OCI-LY1 (cell line): ENCODE measurements at regions not wholly inside any gene's neighbourhood (a gene's known extent, or its start where the extent isn't known, plus 50 kb on each side); places are given as distances from the start of the nearest gene placed in this dataset.

Experiments
- CTCF ChIP-seq: fragments of 200-600 bp; sonication (generic), shearing (Covaris generic); IDR thresholded peaks from 2 replicates; pipeline ENCODE4 v1.5.1; 2017; ENCODE audit warnings: mild to moderate bottlenecking, antibody characterized with exemption, low read length, moderate library complexity, mixed read lengths
- EZH2 ChIP-seq: fragments of 200-600 bp; sonication (generic), shearing (Covaris generic); IDR thresholded peaks from 2 replicates; pipeline ENCODE4 v1.8.0; 2017; ENCODE audit warnings: borderline replicate concordance, mixed run types, mild to moderate bottlenecking, antibody characterized with exemption, low read length, moderate library complexity, mixed read lengths

GRCh38 chr5:42230839-42231238 lies 192.4 kb upstream of the GHR start:
- TF ChIP-seq CTCF (no peak), EZH2 (no peak)
